ENCODE measurements at regions not wholly inside any gene's neighbourhood (a gene's known extent, or its start where the extent isn't known, plus 50 kb on each side); places are given as distances from the start of the nearest gene placed in this dataset.

DNA sequence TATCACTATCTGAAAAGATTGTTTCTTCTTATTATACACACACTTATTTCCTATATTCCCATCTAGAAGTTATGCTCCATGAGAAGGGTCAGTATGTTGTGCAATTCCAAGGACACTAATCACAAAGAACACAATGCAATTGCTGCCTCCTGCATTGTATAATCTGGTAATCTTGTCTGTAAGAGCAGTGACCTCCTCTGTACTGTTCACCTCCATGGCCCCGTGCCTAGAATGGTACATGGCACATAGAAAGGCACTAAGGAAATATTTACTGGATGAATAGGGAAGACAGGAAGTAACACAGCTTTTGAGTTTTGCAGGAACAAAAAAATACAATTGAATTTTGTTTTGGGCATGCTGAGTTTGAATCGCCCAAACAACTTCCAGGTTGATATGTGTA, 214.6 kb upstream of the SALL1 start:
- TF ChIP-seq POLR2A (IDR thresholded peaks at IDR 0.05; ENCODE audit: low read depth, low read length) (no peak), POLR2AphosphoS5 (IDR thresholded peaks at IDR 0.05; ENCODE audit: low read depth, low read length) (no peak)

Data from GM12892 (cell line).